OCI-LY7 (cell line): ENCODE measurements at regions not wholly inside any gene's neighbourhood (a gene's known extent, or its start where the extent isn't known, plus 50 kb on each side); places are given as distances from the start of the nearest gene placed in this dataset.

Experiments used
- BruUV-seq: library from RNA; stranded (reverse); fragments of 400-500 nt; replicated peaks from 2 replicates; lab custom pipeline; 2021; lab: Mats Ljungman, UMichigan
- CTCF ChIA-PET: fragments of 300-600 bp; sonication (Branson Sonifier 250); formaldehyde crosslinking; loops from one replicate; lab custom pipeline; 2022; ENCODE audit warnings: antibody characterized with exemption; ENCODE audit not compliant: unreplicated experiment; lab: Charles Lee
- POLR2A ChIA-PET: fragments of 300-600 bp; sonication (Branson Sonifier 250); formaldehyde crosslinking; loops from one replicate; lab custom pipeline; 2022; ENCODE audit warnings: antibody characterized with exemption; lab: Charles Lee
- DNase-seq: peaks from one replicate; pipeline ENCODE4 v3.0.0-alpha.2; 2015; ENCODE audit warnings: low spot score
- H2AFZ ChIP-seq: fragments of 200-600 bp; sonication (generic), shearing (Covaris generic); 2 replicates; pipeline ENCODE4 v1.6.1; 2014; ENCODE audit warnings: mild to moderate bottlenecking, antibody characterized with exemption, low read length, moderate library complexity
- H3K27ac ChIP-seq: fragments of 200-600 bp; sonication (generic); 2 replicates; pipeline ENCODE4 v1.5.1; 2014; ENCODE audit warnings: mixed run types, low read depth, mild to moderate bottlenecking, moderate library complexity, low read length, inconsistent platforms; ENCODE audit not compliant: poor library complexity, severe bottlenecking
- H3K36me3 ChIP-seq: fragments of 200-600 bp; sonication (generic); 2 replicates; pipeline ENCODE4 v1.6.1; 2014; ENCODE audit warnings: mild to moderate bottlenecking, antibody characterized with exemption, low read length, moderate library complexity, mixed read lengths; ENCODE audit not compliant: insufficient read depth
- H3K4me1 ChIP-seq: fragments of 200-600 bp; sonication (generic); 2 replicates; pipeline ENCODE4 v1.5.1; 2014; ENCODE audit warnings: mild to moderate bottlenecking, low read length; ENCODE audit not compliant: insufficient read depth, poor library complexity, severe bottlenecking
- H3K4me2 ChIP-seq: fragments of 200-600 bp; sonication (generic); 2 replicates; pipeline ENCODE4 v1.6.1; 2014; ENCODE audit warnings: mild to moderate bottlenecking, low read length
- H3K4me3 ChIP-seq: fragments of 200-600 bp; sonication (generic); 2 replicates; pipeline ENCODE4 v1.5.1; 2014; ENCODE audit warnings: mild to moderate bottlenecking, low read depth, low read length; ENCODE audit not compliant: poor library complexity, severe bottlenecking
- H3K79me2 ChIP-seq: fragments of 200-600 bp; sonication (generic); 2 replicates; pipeline ENCODE4 v1.6.1; 2016; ENCODE audit warnings: low read depth, mild to moderate bottlenecking, low read length, moderate library complexity, mixed read lengths; ENCODE audit not compliant: insufficient read depth
- H3K9me2 ChIP-seq: fragments of 200-600 bp; sonication (generic); 2 replicates; pipeline ENCODE4 v1.6.1; 2016; ENCODE audit warnings: mild to moderate bottlenecking, low read length, mixed read lengths; ENCODE audit not compliant: insufficient read depth
- H3K9me3 ChIP-seq: fragments of 200-600 bp; sonication (generic); 2 replicates; pipeline ENCODE4 v1.6.1; 2014; ENCODE audit warnings: mild to moderate bottlenecking, mixed run types, low read length, mixed read lengths
- H4K20me1 ChIP-seq: fragments of 200-600 bp; sonication (generic); 2 replicates; pipeline ENCODE4 v1.6.1; 2014; ENCODE audit warnings: mild to moderate bottlenecking, antibody characterized with exemption, low read length, moderate library complexity, mixed read lengths; ENCODE audit not compliant: insufficient read depth
- CTCF ChIP-seq: fragments of 200-600 bp; sonication (generic); conservative IDR thresholded peaks from 2 replicates; pipeline ENCODE4 v1.5.1; 2014; ENCODE audit warnings: mild to moderate bottlenecking, antibody characterized with exemption, low read length, moderate library complexity, mixed read lengths
- EZH2phosphoT487 ChIP-seq: fragments of 200-600 bp; sonication (generic); IDR thresholded peaks from 2 replicates; pipeline ENCODE4 v1.6.1; 2018; ENCODE audit warnings: low read depth, borderline replicate concordance, mild to moderate bottlenecking, mixed run types, antibody characterized with exemption, low read length, moderate library complexity, mixed read lengths
- intact Hi-C: fragments of 100-400 bp; cut with micrococcal nuclease; formaldehyde crosslinking; loops from one replicate; pipeline ENCODE4 v1.10.0; 2022; ENCODE audit not compliant: unreplicated experiment

- H3K27ac ChIP-seq: peak overlapping the region; percentile 92
- POLR2A ChIA-PET: interaction anchor here (1.1 to 5.1 kb wide), 9 partner anchors 11 to 92 kb away, joined by 3 to 47 read pairs (median 5); partner anchors contain the start of gene MPP7
- CTCF ChIA-PET: interaction anchor here (0.6 to 1.2 kb wide), 3 partner anchors 13 to 32 kb away, joined by 3 to 4 read pairs (median 4); no protein-coding TSS in a partner anchor
- no peaks in the 10 kb centered on the region for H3K9me2 ChIP-seq
- TF ChIP-seq EZH2phosphoT487: no peak
- no peak for TF ChIP-seq CTCF
- no peaks in the 10 kb centered on the region for H3K9me3 ChIP-seq
- DNase-seq: no peak
- no peak overlapping the region for H3K4me3 ChIP-seq
- BruUV-seq: no TSS peak
- H3K4me2 ChIP-seq: peak overlapping the region; percentile 49
- no peaks in the 10 kb centered on the region for H3K79me2 ChIP-seq
- no peaks in the 10 kb centered on the region for H3K36me3 ChIP-seq
- intact Hi-C loops: loop anchor here (5.0 kb wide), 1 partner anchor 65 kb away; the partner anchor contains the start of gene MPP7
- H3K4me1 ChIP-seq: peaks cover 41% of the 10 kb centered on the region
- peak overlapping the region; percentile 70; the same call in 1 of the 2 replicates for H2AFZ ChIP-seq
- no peaks in the 10 kb centered on the region for H4K20me1 ChIP-seq
These were observed 64.1 kb upstream of the MPP7 start for GRCh38 chr10:28366994-28367393.

GRCh38 chr10:28367413-28367812 is 64.5 kb upstream of the MPP7 start:
- Histone ChIP-seq H3K4me3 (peak overlapping the region; percentile 1), H2AFZ (peak overlapping the region; percentile 70), H3K4me1 (peaks cover 41% of the 10 kb centered on the region), H3K36me3 (no peaks in the 10 kb centered on the region), H3K79me2 (no peaks in the 10 kb centered on the region), H3K4me2 (peak overlapping the region; percentile 49), H3K9me3 (no peaks in the 10 kb centered on the region), H3K9me2 (no peaks in the 10 kb centered on the region), H4K20me1 (no peaks in the 10 kb centered on the region), H3K27ac (peak overlapping the region; percentile 92)
- no peak for DNase-seq
- BruUV-seq: no TSS peak
- POLR2A ChIA-PET: interaction anchor here (0.8 to 5.1 kb wide), 12 partner anchors 11 to 93 kb away, joined by 3 to 47 read pairs (median 5); partner anchors contain the start of gene MPP7
- TF ChIP-seq CTCF (no peak), EZH2phosphoT487 (no peak)
- intact Hi-C loops: loop anchor here (5.0 kb wide), 1 partner anchor 65 kb away; the partner anchor contains the start of gene MPP7
- CTCF ChIA-PET: no interaction called here

GRCh38 chr10:28367929-28368484 is 65.1 kb upstream of the MPP7 start:
- intact Hi-C loops: loop anchor here (1.0 to 5.0 kb wide), 2 partner anchors 35 to 66 kb away; partner anchors contain the start of gene MPP7
- Histone ChIP-seq H3K9me3 (no peaks in the 10 kb centered on the region), H2AFZ (peak overlapping the region; percentile 70), H3K79me2 (no peaks in the 10 kb centered on the region), H4K20me1 (no peaks in the 10 kb centered on the region), H3K36me3 (no peaks in the 10 kb centered on the region), H3K4me1 (peaks cover 41% of the 10 kb centered on the region), H3K4me3 (peak overlapping the region; percentile 1), H3K27ac (peak overlapping the region; percentile 92), H3K4me2 (peak overlapping the region; percentile 49), H3K9me2 (no peaks in the 10 kb centered on the region)
- peak; percentile 93 for DNase-seq
- ChIA-PET CTCF (interaction anchor here (0.5 to 0.8 kb wide), 2 partner anchors 38 to 135 kb away, joined by 4 to 5 read pairs; no protein-coding TSS in a partner anchor), POLR2A (interaction anchor here (0.7 to 5.1 kb wide), 11 partner anchors 12 to 116 kb away, joined by 3 to 47 read pairs (median 3); partner anchors contain the start of gene MPP7)
- BruUV-seq: no TSS peak
- TF ChIP-seq EZH2phosphoT487 (no peak), CTCF (no peak)
